ENCODE measurements at regions not wholly inside any gene's neighbourhood (a gene's known extent, or its start where the extent isn't known, plus 50 kb on each side); places are given as distances from the start of the nearest gene placed in this dataset.

DNA sequence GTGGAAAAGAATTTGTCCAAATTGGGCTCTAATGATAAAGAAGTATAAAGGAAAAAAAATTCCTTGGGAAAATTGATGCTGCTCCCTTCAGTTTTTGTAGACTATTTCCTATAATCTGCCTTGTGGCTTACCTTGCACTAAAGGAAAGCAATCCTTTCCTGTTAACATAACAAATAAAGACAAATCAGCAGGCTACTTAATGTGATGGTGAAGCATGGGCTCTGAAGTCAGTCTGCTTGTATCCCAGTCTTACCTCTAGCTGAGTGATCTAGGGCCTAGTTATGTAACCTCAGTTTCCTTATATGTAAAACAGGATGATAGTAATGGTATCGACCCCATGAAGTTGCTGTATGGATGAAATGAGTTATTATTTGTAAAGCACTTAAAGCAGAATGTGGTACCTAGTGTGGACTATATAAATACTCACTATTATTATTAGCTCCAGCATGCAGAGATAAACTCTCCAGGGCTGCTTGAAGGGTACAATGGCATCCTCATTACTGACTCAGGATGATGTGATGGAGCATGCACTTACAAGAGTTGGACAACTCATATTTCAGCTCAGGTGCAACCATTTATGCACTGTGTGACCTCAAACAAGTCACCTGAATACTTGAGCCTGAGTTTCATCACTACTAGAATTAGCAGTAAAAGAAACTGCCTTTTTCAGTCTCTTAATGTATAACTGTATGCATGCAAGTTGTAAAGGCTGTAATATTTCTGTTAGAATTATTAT, 156.1 kb downstream of the DKK1 start:
- TF ChIP-seq EGR1 (IDR thresholded peaks at IDR 0.05; ENCODE audit: low read depth in 2 of 2) (no peak), RAD21 (IDR thresholded peaks at IDR 0.05) (no peak), JUND (IDR thresholded peaks at IDR 0.05) (no peak), RXRA (IDR thresholded peaks at IDR 0.05) (no peak)
- TF ChIP-seq, protein P1, sequence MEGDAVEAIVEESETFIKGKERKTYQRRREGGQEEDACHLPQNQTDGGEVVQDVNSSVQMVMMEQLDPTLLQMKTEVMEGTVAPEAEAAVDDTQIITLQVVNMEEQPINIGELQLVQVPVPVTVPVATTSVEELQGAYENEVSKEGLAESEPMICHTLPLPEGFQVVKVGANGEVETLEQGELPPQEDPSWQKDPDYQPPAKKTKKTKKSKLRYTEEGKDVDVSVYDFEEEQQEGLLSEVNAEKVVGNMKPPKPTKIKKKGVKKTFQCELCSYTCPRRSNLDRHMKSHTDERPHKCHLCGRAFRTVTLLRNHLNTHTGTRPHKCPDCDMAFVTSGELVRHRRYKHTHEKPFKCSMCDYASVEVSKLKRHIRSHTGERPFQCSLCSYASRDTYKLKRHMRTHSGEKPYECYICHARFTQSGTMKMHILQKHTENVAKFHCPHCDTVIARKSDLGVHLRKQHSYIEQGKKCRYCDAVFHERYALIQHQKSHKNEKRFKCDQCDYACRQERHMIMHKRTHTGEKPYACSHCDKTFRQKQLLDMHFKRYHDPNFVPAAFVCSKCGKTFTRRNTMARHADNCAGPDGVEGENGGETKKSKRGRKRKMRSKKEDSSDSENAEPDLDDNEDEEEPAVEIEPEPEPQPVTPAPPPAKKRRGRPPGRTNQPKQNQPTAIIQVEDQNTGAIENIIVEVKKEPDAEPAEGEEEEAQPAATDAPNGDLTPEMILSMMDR (IDR thresholded peaks at IDR 0.05; ENCODE audit: low read depth, low read length, missing input control): no peak
- TF ChIP-seq, protein P2, sequence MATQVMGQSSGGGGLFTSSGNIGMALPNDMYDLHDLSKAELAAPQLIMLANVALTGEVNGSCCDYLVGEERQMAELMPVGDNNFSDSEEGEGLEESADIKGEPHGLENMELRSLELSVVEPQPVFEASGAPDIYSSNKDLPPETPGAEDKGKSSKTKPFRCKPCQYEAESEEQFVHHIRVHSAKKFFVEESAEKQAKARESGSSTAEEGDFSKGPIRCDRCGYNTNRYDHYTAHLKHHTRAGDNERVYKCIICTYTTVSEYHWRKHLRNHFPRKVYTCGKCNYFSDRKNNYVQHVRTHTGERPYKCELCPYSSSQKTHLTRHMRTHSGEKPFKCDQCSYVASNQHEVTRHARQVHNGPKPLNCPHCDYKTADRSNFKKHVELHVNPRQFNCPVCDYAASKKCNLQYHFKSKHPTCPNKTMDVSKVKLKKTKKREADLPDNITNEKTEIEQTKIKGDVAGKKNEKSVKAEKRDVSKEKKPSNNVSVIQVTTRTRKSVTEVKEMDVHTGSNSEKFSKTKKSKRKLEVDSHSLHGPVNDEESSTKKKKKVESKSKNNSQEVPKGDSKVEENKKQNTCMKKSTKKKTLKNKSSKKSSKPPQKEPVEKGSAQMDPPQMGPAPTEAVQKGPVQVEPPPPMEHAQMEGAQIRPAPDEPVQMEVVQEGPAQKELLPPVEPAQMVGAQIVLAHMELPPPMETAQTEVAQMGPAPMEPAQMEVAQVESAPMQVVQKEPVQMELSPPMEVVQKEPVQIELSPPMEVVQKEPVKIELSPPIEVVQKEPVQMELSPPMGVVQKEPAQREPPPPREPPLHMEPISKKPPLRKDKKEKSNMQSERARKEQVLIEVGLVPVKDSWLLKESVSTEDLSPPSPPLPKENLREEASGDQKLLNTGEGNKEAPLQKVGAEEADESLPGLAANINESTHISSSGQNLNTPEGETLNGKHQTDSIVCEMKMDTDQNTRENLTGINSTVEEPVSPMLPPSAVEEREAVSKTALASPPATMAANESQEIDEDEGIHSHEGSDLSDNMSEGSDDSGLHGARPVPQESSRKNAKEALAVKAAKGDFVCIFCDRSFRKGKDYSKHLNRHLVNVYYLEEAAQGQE (IDR thresholded peaks at IDR 0.05): no peak
